Choroid plexus epithelial cell (primary cell): ENCODE measurements at regions not wholly inside any gene's neighbourhood (a gene's known extent, or its start where the extent isn't known, plus 50 kb on each side); places are given as distances from the start of the nearest gene placed in this dataset.

Experiments
- DNase-seq: peaks from one replicate; pipeline ENCODE4 v3.0.0-alpha.2; 2010; ENCODE audit warnings: low read depth
- H3K4me3 ChIP-seq: 2 replicates; pipeline ENCODE4 v1.5.1; 2011; ENCODE audit warnings: low read depth, mild to moderate bottlenecking, control low read depth, low read length, moderate library complexity
- CTCF ChIP-seq: conservative IDR thresholded peaks from 2 replicates; pipeline ENCODE4 v1.5.1; 2011; ENCODE audit warnings: low read depth, mild to moderate bottlenecking, control low read depth, inconsistent platforms, low read length, moderate library complexity

- no peak for DNase-seq
- no peak overlapping the region for H3K4me3 ChIP-seq
- no peak for TF ChIP-seq CTCF
These were observed 81.5 kb upstream of the PACRGL start for GRCh38 chr4:20618731-20619130.

GRCh38 chr4:20621476-20621875 is 78.8 kb upstream of the PACRGL start:
- peak; percentile 28 for DNase-seq
- no peak overlapping the region for H3K4me3 ChIP-seq
- no peak for TF ChIP-seq CTCF

GRCh38 chr4:20622701-20623100 is 77.6 kb upstream of the PACRGL start:
- TF ChIP-seq CTCF = no peak
- no peak overlapping the region for H3K4me3 ChIP-seq
- no peak for DNase-seq

GRCh38 chr4:20623939-20624338 is 76.3 kb upstream of the PACRGL start:
- no peak for TF ChIP-seq CTCF
- no peak overlapping the region for H3K4me3 ChIP-seq
- DNase-seq = no peak

GRCh38 chr4:20624793-20625374 is 75.4 kb upstream of the PACRGL start:
- no peak for TF ChIP-seq CTCF
- peak; percentile 63 for DNase-seq

GRCh38 chr4:20625426-20625825 is 74.8 kb upstream of the PACRGL start:
- no peak for DNase-seq
- H3K4me3 ChIP-seq = no peak overlapping the region
- no peak for TF ChIP-seq CTCF

More at GRCh38 chr4:20624793-20625374, 75.4 kb upstream of the PACRGL start:
- H3K4me3 ChIP-seq = no peak overlapping the region

- DNase-seq = no peak
- TF ChIP-seq CTCF = no peak
- no peak overlapping the region for H3K4me3 ChIP-seq
These were observed 73.8 kb upstream of the PACRGL start for GRCh38 chr4:20626326-20627005.
